ENCODE measurements at regions not wholly inside any gene's neighbourhood (a gene's known extent, or its start where the extent isn't known, plus 50 kb on each side); places are given as distances from the start of the nearest gene placed in this dataset.
"Not testable (repeated sequence)": the region's sequence is repeated elsewhere in the genome, so short reads cannot be mapped to it uniquely, and the experiment has no call there.

DNA sequence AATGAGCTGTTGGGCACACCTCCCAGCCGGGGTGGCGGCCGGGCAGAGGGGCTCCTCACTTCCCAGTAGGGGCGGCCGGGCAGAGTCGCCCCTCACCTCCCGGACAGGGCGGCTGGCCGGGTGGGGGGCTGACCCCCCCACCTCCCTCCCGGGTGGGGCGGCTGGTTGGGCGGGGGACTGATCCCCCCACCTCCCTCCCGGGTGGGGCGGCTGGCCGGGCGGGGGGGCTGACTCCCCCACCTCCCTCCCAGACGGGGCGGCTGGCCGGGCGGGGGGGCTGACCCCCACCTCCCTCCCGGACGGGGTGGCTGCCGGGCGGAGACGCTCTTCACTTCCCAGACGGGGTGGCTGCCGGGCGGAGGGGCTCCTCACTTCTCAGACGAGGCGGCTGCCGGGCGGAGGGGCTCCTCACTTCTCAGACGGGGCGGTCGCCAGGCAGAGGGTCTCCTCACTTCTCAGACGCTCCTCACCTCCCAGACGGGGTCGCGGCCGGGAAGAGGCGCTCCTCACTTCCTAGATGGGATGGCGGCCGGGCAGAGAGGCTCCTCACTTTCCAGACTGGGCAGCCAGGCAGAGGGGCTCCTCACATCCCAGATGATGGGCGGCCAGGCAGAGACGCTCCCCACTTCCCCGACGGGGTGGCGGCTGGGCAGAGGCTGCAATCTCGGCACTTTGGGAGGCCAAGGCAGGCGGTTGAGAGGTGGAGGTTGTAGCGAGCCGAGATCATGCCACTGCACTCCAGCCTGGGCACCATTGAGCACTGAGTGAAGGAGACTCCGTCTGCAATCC, 75.4 kb downstream of the LAT start:
- TF ChIP-seq POLR2A (IDR thresholded peaks at IDR 0.05) = not testable (repeated sequence)
- TF ChIP-seq, protein P1, sequence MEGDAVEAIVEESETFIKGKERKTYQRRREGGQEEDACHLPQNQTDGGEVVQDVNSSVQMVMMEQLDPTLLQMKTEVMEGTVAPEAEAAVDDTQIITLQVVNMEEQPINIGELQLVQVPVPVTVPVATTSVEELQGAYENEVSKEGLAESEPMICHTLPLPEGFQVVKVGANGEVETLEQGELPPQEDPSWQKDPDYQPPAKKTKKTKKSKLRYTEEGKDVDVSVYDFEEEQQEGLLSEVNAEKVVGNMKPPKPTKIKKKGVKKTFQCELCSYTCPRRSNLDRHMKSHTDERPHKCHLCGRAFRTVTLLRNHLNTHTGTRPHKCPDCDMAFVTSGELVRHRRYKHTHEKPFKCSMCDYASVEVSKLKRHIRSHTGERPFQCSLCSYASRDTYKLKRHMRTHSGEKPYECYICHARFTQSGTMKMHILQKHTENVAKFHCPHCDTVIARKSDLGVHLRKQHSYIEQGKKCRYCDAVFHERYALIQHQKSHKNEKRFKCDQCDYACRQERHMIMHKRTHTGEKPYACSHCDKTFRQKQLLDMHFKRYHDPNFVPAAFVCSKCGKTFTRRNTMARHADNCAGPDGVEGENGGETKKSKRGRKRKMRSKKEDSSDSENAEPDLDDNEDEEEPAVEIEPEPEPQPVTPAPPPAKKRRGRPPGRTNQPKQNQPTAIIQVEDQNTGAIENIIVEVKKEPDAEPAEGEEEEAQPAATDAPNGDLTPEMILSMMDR (IDR thresholded peaks at IDR 0.05 in 4 of 5, conservative IDR thresholded peaks at IDR 0.05 in 1 of 5) = not testable (repeated sequence)

Data from gastrocnemius medialis (tissue), 4 donors.